ENCODE measurements at regions not wholly inside any gene's neighbourhood (a gene's known extent, or its start where the extent isn't known, plus 50 kb on each side); places are given as distances from the start of the nearest gene placed in this dataset.

GRCh38 chr18:54769526-54770464, 58.5 kb upstream of the RAB27B start:
- no peak for DNase-seq (ENCODE audit: low read depth)

- DNase-seq (ENCODE audit: low read depth) = no peak
These were observed 56.2 kb upstream of the RAB27B start for GRCh38 chr18:54772056-54772455.

- no peak for DNase-seq (ENCODE audit: low read depth)
These were observed 53.9 kb upstream of the RAB27B start for GRCh38 chr18:54774423-54774822.

DNA sequence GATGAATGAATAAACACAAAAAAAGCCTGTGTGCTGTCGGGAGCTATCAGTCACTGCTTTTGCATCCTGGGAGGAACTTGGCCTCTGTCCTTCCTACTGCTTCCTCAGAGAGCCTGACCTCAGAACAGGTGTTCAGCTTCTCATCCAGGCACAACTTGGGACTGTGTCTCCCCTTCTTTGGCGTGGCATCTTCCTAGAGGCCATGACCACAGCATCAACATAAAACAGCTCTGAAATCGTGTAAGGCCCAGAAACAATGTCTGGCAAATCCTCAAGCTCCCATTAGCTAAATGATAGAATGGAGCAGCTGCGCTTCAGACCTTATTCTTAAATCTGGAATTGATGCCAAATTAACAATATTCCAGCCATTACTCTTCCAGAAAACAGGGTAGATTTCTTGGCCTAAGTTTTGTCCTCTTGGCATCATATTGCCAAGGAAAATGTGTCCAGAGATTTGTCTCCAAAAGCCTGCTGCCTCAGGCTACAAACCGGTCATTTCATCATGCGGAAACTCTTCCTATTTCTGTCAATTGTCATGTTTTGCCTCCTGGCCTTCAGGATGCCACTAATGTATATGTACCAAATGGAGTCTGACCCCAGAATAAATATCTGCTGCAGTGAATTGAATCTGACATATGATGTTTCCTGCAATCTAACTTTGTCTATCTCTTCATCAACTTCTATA, 53.2 kb upstream of the RAB27B start:
- DNase-seq (ENCODE audit: low read depth) = no peak

GRCh38 chr18:54775686-54776085, 52.6 kb upstream of the RAB27B start:
- peak; percentile 61 for DNase-seq (ENCODE audit: low read depth)

GRCh38 chr18:54776282-54776977, 51.8 kb upstream of the RAB27B start:
- DNase-seq (ENCODE audit: low read depth) = peak; percentile 100

GRCh38 chr18:54777118-54777791, 51.0 kb upstream of the RAB27B start:
- DNase-seq (ENCODE audit: low read depth) = peak; percentile 76

DNA sequence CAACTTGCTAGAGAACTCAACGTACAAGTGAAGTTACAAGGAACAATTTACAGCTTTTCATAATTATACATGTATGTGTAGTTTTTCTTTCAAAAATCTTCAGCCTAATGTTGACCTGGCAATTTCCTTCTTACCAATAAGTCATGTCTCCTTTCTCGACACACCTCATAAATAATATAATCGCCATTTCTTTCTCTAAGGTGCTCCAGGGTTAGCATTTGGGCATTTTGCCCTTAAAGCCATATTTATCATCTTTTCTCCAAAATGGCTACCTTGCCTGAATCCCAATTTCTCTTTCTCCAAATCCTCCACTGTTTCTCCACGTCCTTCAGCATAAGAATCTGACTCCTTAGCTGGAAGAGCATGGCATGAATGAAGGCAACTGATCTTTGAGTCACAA, 50.3 kb upstream of the RAB27B start:
- no peak for DNase-seq (ENCODE audit: low read depth)
